Spleen (tissue), 11 donors: ENCODE measurements at regions not wholly inside any gene's neighbourhood (a gene's known extent, or its start where the extent isn't known, plus 50 kb on each side); places are given as distances from the start of the nearest gene placed in this dataset.

Source experiments
- DNase-seq: peaks from one replicate; pipeline ENCODE4 v3.0.0-alpha.2; 2020
- H3K27ac ChIP-seq, 8 donors: fragments of 200-600 bp; sonication (generic) in 7 of 8; 1 replicate in 4 of 8; 2 replicates in 4 of 8; pipeline versions ENCODE4 v1.5.0 to v1.8.0; 2016 to 2021; ENCODE audit warnings: inconsistent platforms in 4 of 8, mild to moderate bottlenecking in 4 of 8, moderate library complexity in 1 of 8
- H3K27me3 ChIP-seq, 7 donors: fragments of 200-600 bp; sonication (generic) in 6 of 7; replicated peaks in 1 of 7; 1 replicate in 4 of 7; 2 replicates in 3 of 7; pipeline versions ENCODE4 v1.5.0 to v1.8.0; 2016 to 2021; ENCODE audit warnings: inconsistent platforms in 3 of 7, mild to moderate bottlenecking in 1 of 7
- H3K36me3 ChIP-seq, 6 donors: fragments of 200-600 bp; sonication (generic) in 5 of 6; 1 replicate in 4 of 6; 2 replicates in 2 of 6; pipeline versions ENCODE4 v1.5.0 to v1.8.0; 2016 to 2021; ENCODE audit warnings: inconsistent platforms in 2 of 6
- H3K4me1 ChIP-seq, 6 donors: fragments of 200-600 bp; sonication (generic) in 5 of 6; 1 replicate in 3 of 6; 2 replicates in 3 of 6; pipeline versions ENCODE4 v1.5.0 to v1.8.0; 2016 to 2021; ENCODE audit warnings: inconsistent platforms in 3 of 6
- H3K4me3 ChIP-seq, 8 donors: fragments of 200-600 bp; sonication (generic) in 7 of 8; 1 replicate in 4 of 8; 2 replicates in 4 of 8; pipeline versions ENCODE4 v1.5.0 to v1.8.0; 2016 to 2021; ENCODE audit warnings: inconsistent platforms in 4 of 8, mild to moderate bottlenecking in 4 of 8, moderate library complexity in 2 of 8
- H3K9me3 ChIP-seq, 8 donors: fragments of 200-600 bp; sonication (generic) in 7 of 8; 1 replicate in 4 of 8; 2 replicates in 4 of 8; pipeline versions ENCODE4 v1.5.0 to v1.8.0; 2016 to 2021; ENCODE audit warnings: inconsistent platforms in 4 of 8
- CTCF ChIP-seq, 11 experiments: fragments of 200-600 bp in 7 of 11; fragments of 450-650 bp in 4 of 11; sonication (generic) in 4 of 11; IDR thresholded peaks in 8 of 11; conservative IDR thresholded peaks in 3 of 11; 1 replicate in 7 of 11; 2 replicates in 4 of 11; pipeline versions ENCODE4 v1.4.0 to v1.8.0; 2016 to 2021; ENCODE audit warnings: antibody characterized with exemption in 11 of 11, inconsistent platforms in 4 of 11, mild to moderate bottlenecking in 1 of 11
- POLR2A ChIP-seq, 3 donors: fragments of 450-650 bp; IDR thresholded peaks; one replicate each; pipeline ENCODE4 v1.5.1; 2017; ENCODE audit warnings: antibody characterized with exemption in 3 of 3, mild to moderate bottlenecking in 1 of 3
- POLR2AphosphoS5 ChIP-seq, 3 donors: sonication (generic); formaldehyde crosslinking; IDR thresholded peaks; one replicate each; pipeline ENCODE4 v1.5.1; 2017; ENCODE audit warnings: antibody characterized with exemption in 3 of 3
- whole genome bisulfite sequencing, 5 donors: extraction: QIAGEN DNeasy Blood & Tissue Kit in 3 of 5; methylation state at CpG; one replicate each; pipeline versions ENCODE4 v1.1.5 to v1.1.7; 2013 to 2018; 5-methylcytosine and 5-hydroxymethylcytosine counted together
- intact Hi-C: fragments of 100-400 bp; cut with DNase I; formaldehyde crosslinking; loops from one replicate; pipeline ENCODE4 v1.15.0; 2023; ENCODE audit warnings: low total_unique reads
- donor health status: healthy with polysubstance abuse.
- donor health status: DM: no; HTN: no; CAD: no; lungs with moderate emphysema.
- donor health status: DM: no; HTN: no; CAD: no.
- donor health status: Bipolar disorder and iron deficiency.
- donor health status: healthy.
- donor health status: DM: no; HTN: no; CAD: no.
- donor health status: DM: yes; HTN: yes; CAD: no.

GRCh38 chr18:55651236-55651635, 63.2 kb upstream of the TCF4 start:
- 81 to 95% (median 92%) methylated on average over 1 of the region's 1 CpG for WGBS, 5 donors
- DNase-seq, result no peak

GRCh38 chr18:55650363-55650870, 62.4 kb upstream of the TCF4 start:
- intact Hi-C loops, result no loop called here
- no peak for DNase-seq
- 55 to 72% (median 63%) methylated on average over 4 of the region's 4 CpGs for WGBS, 5 donors
- no peaks in the 10 kb centered on the region for H3K9me3 ChIP-seq
- TF ChIP-seq CTCF (IDR thresholded peaks at IDR 0.05 in 8 of 11, conservative IDR thresholded peaks at IDR 0.05 in 3 of 11) (no peak), POLR2A (IDR thresholded peaks at IDR 0.05) (no peak), POLR2AphosphoS5 (IDR thresholded peaks at IDR 0.05) (no peak)
- no peak overlapping the region for H3K27ac ChIP-seq
- no peaks in the 10 kb centered on the region for H3K36me3 ChIP-seq
- no peaks in the 10 kb centered on the region for H3K27me3 ChIP-seq
- H3K4me3 ChIP-seq, result no peak overlapping the region
- no peaks in the 10 kb centered on the region for H3K4me1 ChIP-seq

More at GRCh38 chr18:55651236-55651635, 63.2 kb upstream of the TCF4 start:
- Histone ChIP-seq H3K4me3 (no peak overlapping the region), H3K9me3 (no peaks in the 10 kb centered on the region), H3K36me3 (no peaks in the 10 kb centered on the region), H3K27me3 (no peaks in the 10 kb centered on the region), H3K4me1 (no peaks in the 10 kb centered on the region), H3K27ac (no peak overlapping the region)
- intact Hi-C loops, result no loop called here
- no peak for TF ChIP-seq CTCF (IDR thresholded peaks at IDR 0.05 in 8 of 11, conservative IDR thresholded peaks at IDR 0.05 in 3 of 11)
- no peak for TF ChIP-seq POLR2AphosphoS5 (IDR thresholded peaks at IDR 0.05)
- no peak for TF ChIP-seq POLR2A (IDR thresholded peaks at IDR 0.05)

GRCh38 chr18:55647331-55647730, 59.3 kb upstream of the TCF4 start:
- no peaks in the 10 kb centered on the region for H3K36me3 ChIP-seq
- 78 to 93% (median 83%) methylated on average over 4 of the region's 4 CpGs for WGBS, 5 donors
- TF ChIP-seq POLR2AphosphoS5 (IDR thresholded peaks at IDR 0.05), result no peak
- TF ChIP-seq POLR2A (IDR thresholded peaks at IDR 0.05), result no peak
- TF ChIP-seq CTCF (IDR thresholded peaks at IDR 0.05 in 8 of 11, conservative IDR thresholded peaks at IDR 0.05 in 3 of 11), result no peak
- H3K27me3 ChIP-seq, result no peaks in the 10 kb centered on the region
- no peak overlapping the region for H3K27ac ChIP-seq
- DNase-seq, result no peak
- intact Hi-C loops, result no loop called here
- no peaks in the 10 kb centered on the region for H3K4me1 ChIP-seq
- H3K9me3 ChIP-seq, result peaks cover 0 to 6% (median 0%) of the 10 kb centered on the region in 8 donors
- no peak overlapping the region for H3K4me3 ChIP-seq

- no peak overlapping the region for H3K27ac ChIP-seq
- H3K27me3 ChIP-seq, result no peaks in the 10 kb centered on the region
- no peaks in the 10 kb centered on the region for H3K36me3 ChIP-seq
- H3K9me3 ChIP-seq, result peaks cover 0 to 18% (median 1%) of the 10 kb centered on the region in 8 donors
- intact Hi-C loops, result no loop called here
- no peak overlapping the region for H3K4me3 ChIP-seq
- H3K4me1 ChIP-seq, result no peaks in the 10 kb centered on the region
- WGBS, 5 donors, result 42 to 46% (median 44%) methylated on average over 2 of the region's 2 CpGs
- TF ChIP-seq POLR2AphosphoS5 (IDR thresholded peaks at IDR 0.05) (no peak), CTCF (IDR thresholded peaks at IDR 0.05 in 8 of 11, conservative IDR thresholded peaks at IDR 0.05 in 3 of 11) (no peak), POLR2A (IDR thresholded peaks at IDR 0.05) (no peak)
- DNase-seq, result no peak
These were observed 54.2 kb upstream of the TCF4 start for GRCh38 chr18:55642191-55642590.
